ENCODE measurements at regions not wholly inside any gene's neighbourhood (a gene's known extent, or its start where the extent isn't known, plus 50 kb on each side); places are given as distances from the start of the nearest gene placed in this dataset.
A peak's percentile ranks its signal among the peaks of the same experiment; 100 is the strongest.

GRCh38 chr10:64102916-64103315, 581.7 kb downstream of the REEP3 start:
- no peak overlapping the region for H3K4me3 ChIP-seq (ENCODE audit: low read depth, low read length)
- no peak for DNase-seq (ENCODE audit: low read depth)
- no peak for TF ChIP-seq CTCF (conservative IDR thresholded peaks at IDR 0.05; ENCODE audit: low read depth, low read length)

- no peak overlapping the region for H3K4me3 ChIP-seq (ENCODE audit: low read depth, low read length)
- no peak for TF ChIP-seq CTCF (conservative IDR thresholded peaks at IDR 0.05; ENCODE audit: low read depth, low read length)
- DNase-seq (ENCODE audit: low read depth), result no peak
Measured at GRCh38 chr10:64103750-64104470, 582.7 kb downstream of the REEP3 start.

- no peak overlapping the region for H3K4me3 ChIP-seq (ENCODE audit: low read depth, low read length)
- peak; percentile 25 for DNase-seq (ENCODE audit: low read depth)
Measured at GRCh38 chr10:64109926-64110495, 588.8 kb downstream of the REEP3 start.

GRCh38 chr10:64112701-64113355, 591.6 kb downstream of the REEP3 start:
- DNase-seq (ENCODE audit: low read depth), result no peak
- no peak for TF ChIP-seq CTCF (conservative IDR thresholded peaks at IDR 0.05; ENCODE audit: low read depth, low read length)
- peak overlapping the region; percentile 17 for H3K4me3 ChIP-seq (ENCODE audit: low read depth, low read length)

More at GRCh38 chr10:64109926-64110495, 588.8 kb downstream of the REEP3 start:
- TF ChIP-seq CTCF (conservative IDR thresholded peaks at IDR 0.05; ENCODE audit: low read depth, low read length), result no peak

GRCh38 chr10:64113375-64113774, 592.2 kb downstream of the REEP3 start:
- H3K4me3 ChIP-seq (ENCODE audit: low read depth, low read length), result no peak overlapping the region
- TF ChIP-seq CTCF (conservative IDR thresholded peaks at IDR 0.05; ENCODE audit: low read depth, low read length), result no peak
- no peak for DNase-seq (ENCODE audit: low read depth)

GRCh38 chr10:64113792-64114191, 592.6 kb downstream of the REEP3 start:
- no peak for DNase-seq (ENCODE audit: low read depth)
- no peak for TF ChIP-seq CTCF (conservative IDR thresholded peaks at IDR 0.05; ENCODE audit: low read depth, low read length)
- no peak overlapping the region for H3K4me3 ChIP-seq (ENCODE audit: low read depth, low read length)

Data from epithelial cell of proximal tubule (primary cell).